ENCODE measurements at regions not wholly inside any gene's neighbourhood (a gene's known extent, or its start where the extent isn't known, plus 50 kb on each side); places are given as distances from the start of the nearest gene placed in this dataset.

- CTCF ChIA-PET: no interaction called here
- dilution Hi-C loops (cut with MboI; ENCODE audit: extremely low pct_ligation_motif_present, low sequenced_read_pairs): no loop called here
- Histone ChIP-seq H4K20me1 (replicated peaks; ENCODE audit: control insufficient read depth, extremely low read depth, insufficient read depth, low read length) (no peaks in the 10 kb centered on the region), H2AFZ (ENCODE audit: low read depth, low read length) (no peak overlapping the region), H3K4me2 (ENCODE audit: insufficient read depth, low read length) (no peak overlapping the region), H3K4me3 (replicated peaks in 1 of 3; ENCODE audit: insufficient read depth in 1 of 3, low read depth in 1 of 3, low read length in 3 of 3) (no peak overlapping the region), H3K9me1 (replicated peaks; ENCODE audit: control insufficient read depth, extremely low read depth, insufficient read depth, low read length) (no peaks in the 10 kb centered on the region), H3K79me2 (ENCODE audit: control insufficient read depth, insufficient read depth, low read length) (no peaks in the 10 kb centered on the region), H3K36me3 (ENCODE audit: control insufficient read depth in 2 of 2, extremely low read depth in 1 of 2, insufficient read depth in 2 of 2, low read length in 2 of 2) (no peaks in the 10 kb centered on the region), H3K9me3 (replicated peaks; ENCODE audit: control insufficient read depth, insufficient read depth, low read length) (no peaks in the 10 kb centered on the region), H3K27ac (ENCODE audit: insufficient read depth, low read depth, low read length) (no peak overlapping the region), H3K9ac (replicated peaks; ENCODE audit: extremely low read depth, insufficient read depth, low read length) (no peak overlapping the region), H3K4me1 (ENCODE audit: control insufficient read depth, extremely low read depth, insufficient read depth, low read length) (no peaks in the 10 kb centered on the region), H3K27me3 (ENCODE audit: control insufficient read depth in 2 of 2, insufficient read depth in 2 of 2, low read length in 2 of 2) (no peaks in the 10 kb centered on the region)
- no TSS peak for BruUV-seq (replicated peaks)
- FAIRE-seq (no peak), DNase-seq (ENCODE audit: low read depth, low spot score) (no peak)
- POLR2A ChIA-PET: no interaction called here
- intact Hi-C loops (cut with micrococcal nuclease): no loop called here
- TF ChIP-seq GATA2 (IDR thresholded peaks at IDR 0.05; ENCODE audit: insufficient read depth, insufficient read length, low read depth, low read length) (no peak), MYC (IDR thresholded peaks at IDR 0.05; ENCODE audit: low read depth, low read length) (no peak), POLR2AphosphoS5 (IDR thresholded peaks at IDR 0.05; ENCODE audit: insufficient read depth, low read depth, low read length) (no peak), FOS (IDR thresholded peaks at IDR 0.05; ENCODE audit: borderline replicate concordance, insufficient read depth, low read length) (no peak), MAX (IDR thresholded peaks at IDR 0.05; ENCODE audit: insufficient read depth, insufficient read length) (no peak), POLR2A (IDR thresholded peaks at IDR 0.05; ENCODE audit: low read depth, low read length) (no peak), JUN (IDR thresholded peaks at IDR 0.05; ENCODE audit: borderline replicate concordance, insufficient read depth, insufficient read length, low read depth) (no peak), EZH2 (IDR thresholded peaks at IDR 0.05; ENCODE audit: borderline replicate concordance, low read depth, low read length, severe bottlenecking) (no peak), CTCF (IDR thresholded peaks at IDR 0.05; ENCODE audit: extremely low read depth in 1 of 2, insufficient read depth in 1 of 2, low read depth in 1 of 2, low read length in 2 of 2) (no peak)
Measured at GRCh38 chr4:156388826-156389225, 435.2 kb upstream of the CTSO start.

Data from endothelial cell of umbilical vein (primary cell).